Mesodermal cell (in vitro differentiated cells): ENCODE measurements at regions not wholly inside any gene's neighbourhood (a gene's known extent, or its start where the extent isn't known, plus 50 kb on each side); places are given as distances from the start of the nearest gene placed in this dataset.
"Not testable (repeated sequence)": the region's sequence is repeated elsewhere in the genome, so short reads cannot be mapped to it uniquely, and the experiment has no call there.

Experiments used
- H3K27ac ChIP-seq: 2 replicates; pipeline ENCODE4 v1.7.0; 2013; ENCODE audit warnings: mild to moderate bottlenecking, low read depth, low read length, moderate library complexity; ENCODE audit not compliant: severe bottlenecking
- H3K36me3 ChIP-seq: 2 replicates; pipeline ENCODE4 v1.7.1; 2013; ENCODE audit warnings: mild to moderate bottlenecking, low read length, moderate library complexity; ENCODE audit not compliant: control insufficient read depth, insufficient read depth
- H3K4me1 ChIP-seq: one replicate; pipeline ENCODE4 v1.7.1; 2013; ENCODE audit warnings: mild to moderate bottlenecking, low read length; ENCODE audit not compliant: insufficient read depth, control insufficient read depth, poor library complexity, severe bottlenecking
- H3K4me3 ChIP-seq: 2 replicates; pipeline ENCODE4 v1.7.0; 2013; ENCODE audit warnings: low read length, control low read depth, mild to moderate bottlenecking; ENCODE audit not compliant: insufficient read depth, poor library complexity, severe bottlenecking; ENCODE audit errors: extremely low read depth
- H3K9me3 ChIP-seq: 2 replicates; pipeline ENCODE4 v1.7.1; 2013; ENCODE audit warnings: mild to moderate bottlenecking, low read length, moderate library complexity; ENCODE audit not compliant: control insufficient read depth
- WGBS, 2 experiments: methylation state at CpG; one replicate each; pipeline ENCODE4 v1.1.5; 2013; ENCODE audit warnings: missing lambda C conversion rate in 2 of 2; ENCODE audit not compliant: insufficient coverage in 2 of 2; 5-methylcytosine and 5-hydroxymethylcytosine counted together

GRCh38 chr2:584863-585823 lies 92.1 kb downstream of the TMEM18 start:
- 78 to 86% methylated on average over 13 to 17 of the region's 21 CpGs for WGBS, 2 experiments
- Histone ChIP-seq H3K4me1 (no peaks in the 10 kb centered on the region), H3K27ac (no peak overlapping the region), H3K9me3 (no peaks in the 10 kb centered on the region), H3K36me3 (no peaks in the 10 kb centered on the region), H3K4me3 (no peak overlapping the region)

- no peaks in the 10 kb centered on the region for H3K36me3 ChIP-seq
- H3K4me1 ChIP-seq, result no peaks in the 10 kb centered on the region
- H3K9me3 ChIP-seq, result no peaks in the 10 kb centered on the region
- H3K27ac ChIP-seq, result no peak overlapping the region
- H3K4me3 ChIP-seq, result no peak overlapping the region
- WGBS, 2 experiments, result 75 to 85% methylated on average over 13 of the region's 13 CpGs
Observed at GRCh38 chr2:583666-584065, 93.5 kb downstream of the TMEM18 start.

DNA sequence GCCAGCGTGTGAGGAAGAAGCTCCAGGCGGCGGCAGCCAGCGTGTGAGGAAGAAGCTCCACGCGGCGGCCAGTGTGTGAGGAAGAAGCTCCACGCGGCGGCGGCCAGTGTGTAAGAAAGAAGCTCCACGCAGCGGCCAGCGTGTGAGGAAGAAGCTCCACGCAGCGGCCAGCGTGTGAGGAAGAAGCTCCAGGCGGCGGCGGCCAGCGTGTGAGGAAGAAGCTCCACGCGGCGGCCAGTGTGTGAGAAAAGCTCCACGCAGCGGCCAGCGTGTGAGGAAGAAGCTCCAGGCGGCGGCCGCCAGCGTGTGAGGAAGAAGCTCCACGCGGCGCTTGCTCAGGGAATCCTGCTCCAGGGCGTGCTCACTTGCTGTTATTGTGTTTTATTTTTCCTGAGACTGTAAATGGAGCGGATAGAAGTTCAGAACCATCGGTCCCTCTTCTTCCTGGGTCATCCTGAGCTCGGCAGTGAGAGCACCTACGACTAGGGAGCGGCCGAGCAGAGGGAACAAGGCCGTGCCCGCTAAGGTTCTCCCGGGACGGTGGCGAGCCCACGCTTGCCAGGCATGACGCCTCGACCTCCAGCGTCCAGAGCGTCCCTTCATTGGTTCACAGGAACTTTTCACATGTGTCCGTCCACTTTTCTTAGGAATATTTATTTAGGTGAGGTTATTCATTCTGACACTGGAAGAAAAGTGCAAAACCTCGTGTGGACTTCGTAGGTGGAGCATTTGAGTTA lies 94.2 kb downstream of the TMEM18 start:
- H3K27ac ChIP-seq, result no peak overlapping the region
- WGBS, 2 experiments, result 91 to 95% methylated on average over 50 to 51 of the region's 54 CpGs

DNA sequence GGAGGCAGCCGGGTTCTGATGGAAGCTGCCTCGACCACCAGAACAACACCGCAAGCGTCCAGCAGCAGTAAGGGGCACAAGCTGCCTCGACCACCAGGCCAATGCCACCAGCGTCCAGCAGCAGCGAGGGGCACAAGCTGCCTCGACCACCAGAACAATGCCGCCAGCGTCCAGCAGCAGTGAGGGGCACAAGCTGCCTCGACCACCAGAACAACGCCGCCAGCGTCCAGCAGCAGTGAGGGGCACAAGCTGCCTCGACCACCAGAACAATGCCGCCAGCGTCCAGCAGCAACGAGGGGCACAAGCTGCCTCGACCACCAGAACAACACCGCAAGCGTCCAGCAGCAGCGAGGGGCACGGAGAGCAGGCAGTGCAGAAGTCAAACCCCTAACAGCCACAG lies 94.9 kb downstream of the TMEM18 start:
- H3K4me3 ChIP-seq, H3K36me3 ChIP-seq, H3K9me3 ChIP-seq, H3K4me1 ChIP-seq, H3K27ac ChIP-seq: not testable (repeated sequence)
- WGBS, 2 experiments, result 93 to 94% methylated on average over 19 to 22 of the region's 23 CpGs

More for the DNA sequence above, 94.2 kb downstream of the TMEM18 start:
- H3K36me3 ChIP-seq, result no peaks in the 10 kb centered on the region
- H3K4me3 ChIP-seq, result no peak overlapping the region
- no peaks in the 10 kb centered on the region for H3K9me3 ChIP-seq
- H3K4me1 ChIP-seq, result no peaks in the 10 kb centered on the region

- Histone ChIP-seq H3K4me1 (no peaks in the 10 kb centered on the region), H3K27ac (no peak overlapping the region), H3K36me3 (no peaks in the 10 kb centered on the region), H3K9me3 (peaks cover 6% of the 10 kb centered on the region), H3K4me3 (no peak overlapping the region)
- WGBS, 2 experiments, result 73 to 80% methylated on average over 2 to 5 of the region's 8 CpGs
Observed at GRCh38 chr2:579961-580360, 97.2 kb downstream of the TMEM18 start.

GRCh38 chr2:579351-579886 lies 97.8 kb downstream of the TMEM18 start:
- no peaks in the 10 kb centered on the region for H3K4me1 ChIP-seq
- peaks cover 6% of the 10 kb centered on the region for H3K9me3 ChIP-seq
- no peaks in the 10 kb centered on the region for H3K36me3 ChIP-seq
- WGBS, 2 experiments, result 91 to 94% methylated on average over 7 to 8 of the region's 9 CpGs
- no peak overlapping the region for H3K4me3 ChIP-seq
- H3K27ac ChIP-seq, result no peak overlapping the region

DNA sequence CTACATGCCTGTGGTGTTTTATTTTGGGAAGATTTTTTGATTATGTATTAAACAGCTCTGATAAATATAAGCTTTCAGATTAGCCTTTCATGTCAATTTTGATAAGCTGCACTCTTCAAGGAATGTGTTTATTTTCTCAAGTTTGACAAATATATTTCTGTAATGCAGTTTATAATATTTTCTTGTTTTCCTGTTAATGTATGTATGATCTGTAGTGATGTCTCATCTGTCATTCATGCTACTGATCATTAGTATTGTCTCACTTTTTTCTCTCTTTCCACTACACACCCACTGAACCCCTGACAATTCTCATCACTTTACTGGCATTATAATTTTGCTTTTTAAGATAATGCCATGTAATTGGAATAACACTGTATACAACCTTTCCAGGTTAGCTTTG lies 100.9 kb downstream of the TMEM18 start:
- Histone ChIP-seq H3K36me3 (no peaks in the 10 kb centered on the region), H3K4me1 (no peaks in the 10 kb centered on the region), H3K9me3 (peaks cover 7% of the 10 kb centered on the region), H3K27ac (no peak overlapping the region), H3K4me3 (no peak overlapping the region)

- no peak overlapping the region for H3K4me3 ChIP-seq
- peaks cover 9% of the 10 kb centered on the region for H3K9me3 ChIP-seq
- H3K36me3 ChIP-seq, result no peaks in the 10 kb centered on the region
- WGBS, 2 experiments, result 100% methylated on average over 1 of the region's 1 CpG
- H3K27ac ChIP-seq, result no peak overlapping the region
- H3K4me1 ChIP-seq, result no peaks in the 10 kb centered on the region
Observed at GRCh38 chr2:575727-576236, 101.4 kb downstream of the TMEM18 start.

- H3K9me3 ChIP-seq, result peaks cover 9% of the 10 kb centered on the region
- H3K4me1 ChIP-seq, result no peaks in the 10 kb centered on the region
- H3K27ac ChIP-seq, result no peak overlapping the region
- WGBS, 2 experiments, result 80 to 89% methylated on average over 9 to 14 of the region's 14 CpGs
- H3K36me3 ChIP-seq, result no peaks in the 10 kb centered on the region
- no peak overlapping the region for H3K4me3 ChIP-seq
Observed at GRCh38 chr2:575030-575726, 102.0 kb downstream of the TMEM18 start.

DNA sequence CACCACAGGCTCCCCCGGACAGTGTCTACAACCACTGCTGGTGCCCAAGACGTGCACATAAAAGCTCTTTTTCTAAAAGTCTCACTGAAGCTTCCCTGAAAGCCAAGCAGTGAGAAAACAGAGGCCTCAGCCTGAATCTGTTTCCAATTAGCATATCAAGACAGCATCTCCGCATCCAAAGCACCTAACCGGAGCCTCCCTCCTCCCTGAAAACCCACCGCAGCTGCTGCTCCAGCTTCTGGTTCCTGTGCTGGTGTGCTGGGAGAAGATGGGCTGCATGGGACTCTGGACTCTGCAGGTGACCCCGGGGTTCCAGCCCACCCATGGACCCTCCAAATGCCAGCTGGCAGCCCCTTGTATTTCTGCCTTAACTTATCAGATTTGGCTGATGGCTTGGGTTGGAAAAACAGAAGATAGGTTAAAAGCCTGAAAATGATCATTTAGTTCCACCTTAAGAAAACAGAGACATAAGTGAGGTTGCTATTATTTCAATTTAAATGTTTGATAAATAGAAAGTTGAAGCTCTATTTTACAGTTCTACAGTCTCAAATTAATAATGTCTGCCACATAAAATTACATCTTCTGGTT lies 103.3 kb downstream of the TMEM18 start:
- H3K27ac ChIP-seq, result no peak overlapping the region
- 56 to 61% methylated on average over 2 to 4 of the region's 6 CpGs for WGBS, 2 experiments
- H3K4me1 ChIP-seq, result no peaks in the 10 kb centered on the region
- no peak overlapping the region for H3K4me3 ChIP-seq
- H3K9me3 ChIP-seq, result peaks cover 9% of the 10 kb centered on the region
- no peaks in the 10 kb centered on the region for H3K36me3 ChIP-seq
